ENCODE measurements at regions not wholly inside any gene's neighbourhood (a gene's known extent, or its start where the extent isn't known, plus 50 kb on each side); places are given as distances from the start of the nearest gene placed in this dataset.
"Not testable (repeated sequence)": the region's sequence is repeated elsewhere in the genome, so short reads cannot be mapped to it uniquely, and the experiment has no call there.

- TF ChIP-seq CTCF (IDR thresholded peaks at IDR 0.05): no peak
- no peak for TF ChIP-seq POLR2A (IDR thresholded peaks at IDR 0.05)
- no peak for DNase-seq
- Histone ChIP-seq H3K27me3 (no peaks in the 10 kb centered on the region), H3K27ac (no peak overlapping the region), H3K36me3 (no peaks in the 10 kb centered on the region), H3K9me3 (no peaks in the 10 kb centered on the region), H3K4me1 (no peaks in the 10 kb centered on the region), H3K4me3 (no peak overlapping the region)
- 88 to 90% methylated on average over 8 to 11 of the region's 11 CpGs for WGBS, 2 donors
- intact Hi-C loops (cut with DNase I): no loop called here
These were observed 194.3 kb upstream of the FERD3L start for GRCh38 chr7:19339512-19339911.

DNA sequence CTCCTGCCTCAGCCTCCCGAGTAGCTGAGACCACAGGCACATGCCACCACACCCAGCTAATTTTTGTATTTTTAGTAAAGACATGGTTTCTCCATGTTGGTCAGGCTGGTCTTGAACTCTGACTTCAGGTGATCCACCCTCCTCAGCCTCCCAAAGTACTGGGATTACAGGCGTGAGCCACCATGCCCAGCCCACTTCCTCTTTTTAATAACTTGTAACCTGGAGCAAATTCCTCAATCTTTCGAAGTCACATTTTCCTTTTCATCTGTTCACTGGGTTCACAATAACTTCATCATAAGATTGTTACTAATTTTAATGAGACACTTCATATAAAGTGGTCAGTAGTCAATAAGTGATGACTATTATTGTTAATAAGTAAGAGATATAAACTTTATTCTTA, 193.3 kb upstream of the FERD3L start:
- DNase-seq; H3K36me3 ChIP-seq; H3K4me3 ChIP-seq; H3K27me3 ChIP-seq; H3K27ac ChIP-seq; intact Hi-C loops (cut with DNase I); H3K4me1 ChIP-seq; H3K9me3 ChIP-seq: not testable (repeated sequence)
- 86 to 87% methylated on average over 3 of the region's 3 CpGs for WGBS, 2 donors

DNA sequence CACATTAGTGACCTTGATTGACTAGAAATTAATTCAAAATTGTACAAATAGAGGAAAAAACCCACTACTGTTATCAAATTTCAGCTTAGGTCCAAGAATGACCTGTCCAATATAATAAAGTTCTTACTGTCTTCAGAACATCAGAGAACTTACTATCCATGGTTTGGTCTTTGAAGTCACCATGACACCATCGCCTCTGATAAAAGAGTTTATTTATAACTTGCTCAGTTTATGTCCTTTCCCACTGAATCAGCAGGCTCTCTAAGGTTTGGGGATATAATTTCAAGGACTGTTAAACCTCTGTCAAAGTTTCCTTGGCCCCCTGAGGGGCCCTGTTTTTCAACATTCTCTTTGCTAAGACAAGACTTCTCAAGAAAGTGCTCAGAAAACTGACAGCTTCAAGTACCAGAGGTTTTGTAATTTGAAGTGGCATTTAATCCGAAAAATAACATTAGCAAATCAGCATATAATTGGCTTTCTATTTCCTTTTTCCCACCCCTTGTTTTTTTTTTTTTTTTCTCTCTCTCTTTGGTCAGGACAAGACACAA, 191.7 kb upstream of the FERD3L start:
- DNase-seq: no peak
- no peak overlapping the region for H3K27ac ChIP-seq
- 59 to 69% methylated on average over 2 of the region's 2 CpGs for WGBS, 2 donors
- intact Hi-C loops (cut with DNase I): no loop called here
- no peaks in the 10 kb centered on the region for H3K27me3 ChIP-seq
- H3K9me3 ChIP-seq: no peaks in the 10 kb centered on the region
- TF ChIP-seq CTCF (IDR thresholded peaks at IDR 0.05) (no peak), POLR2A (IDR thresholded peaks at IDR 0.05) (no peak)
- H3K36me3 ChIP-seq: no peaks in the 10 kb centered on the region
- H3K4me1 ChIP-seq: no peaks in the 10 kb centered on the region
- H3K4me3 ChIP-seq: no peak overlapping the region

- no peaks in the 10 kb centered on the region for H3K9me3 ChIP-seq
- 85 to 88% methylated on average over 2 of the region's 2 CpGs for WGBS, 2 donors
- H3K27ac ChIP-seq: no peak overlapping the region
- H3K36me3 ChIP-seq: no peaks in the 10 kb centered on the region
- intact Hi-C loops (cut with DNase I): no loop called here
- H3K4me1 ChIP-seq: no peaks in the 10 kb centered on the region
- DNase-seq: no peak
- H3K27me3 ChIP-seq: no peaks in the 10 kb centered on the region
- TF ChIP-seq CTCF (IDR thresholded peaks at IDR 0.05) (no peak), POLR2A (IDR thresholded peaks at IDR 0.05) (no peak)
- H3K4me3 ChIP-seq: no peak overlapping the region
These were observed 188.5 kb upstream of the FERD3L start for GRCh38 chr7:19333706-19334105.

- Histone ChIP-seq H3K4me1 (no peaks in the 10 kb centered on the region), H3K4me3 (no peak overlapping the region), H3K9me3 (no peaks in the 10 kb centered on the region), H3K27me3 (no peaks in the 10 kb centered on the region), H3K27ac (no peak overlapping the region), H3K36me3 (no peaks in the 10 kb centered on the region)
- DNase-seq: no peak
- no peak for TF ChIP-seq CTCF (IDR thresholded peaks at IDR 0.05)
- intact Hi-C loops (cut with DNase I): no loop called here
These were observed 181.8 kb upstream of the FERD3L start for GRCh38 chr7:19327018-19327417.

- intact Hi-C loops (cut with DNase I): no loop called here
- no peaks in the 10 kb centered on the region for H3K36me3 ChIP-seq
- WGBS, 2 donors: 77 to 86% methylated on average over 2 of the region's 2 CpGs
- H3K4me1 ChIP-seq: no peaks in the 10 kb centered on the region
- no peak overlapping the region for H3K4me3 ChIP-seq
- H3K27ac ChIP-seq: no peak overlapping the region
- H3K9me3 ChIP-seq: no peaks in the 10 kb centered on the region
- no peak for TF ChIP-seq POLR2A (IDR thresholded peaks at IDR 0.05)
- no peak for TF ChIP-seq CTCF (IDR thresholded peaks at IDR 0.05)
- H3K27me3 ChIP-seq: no peaks in the 10 kb centered on the region
- no peak for DNase-seq
These were observed 176.8 kb upstream of the FERD3L start for GRCh38 chr7:19322002-19322401.

Measured in esophagus squamous epithelium (tissue), 5 donors.